ENCODE measurements at regions not wholly inside any gene's neighbourhood (a gene's known extent, or its start where the extent isn't known, plus 50 kb on each side); places are given as distances from the start of the nearest gene placed in this dataset.

DNA sequence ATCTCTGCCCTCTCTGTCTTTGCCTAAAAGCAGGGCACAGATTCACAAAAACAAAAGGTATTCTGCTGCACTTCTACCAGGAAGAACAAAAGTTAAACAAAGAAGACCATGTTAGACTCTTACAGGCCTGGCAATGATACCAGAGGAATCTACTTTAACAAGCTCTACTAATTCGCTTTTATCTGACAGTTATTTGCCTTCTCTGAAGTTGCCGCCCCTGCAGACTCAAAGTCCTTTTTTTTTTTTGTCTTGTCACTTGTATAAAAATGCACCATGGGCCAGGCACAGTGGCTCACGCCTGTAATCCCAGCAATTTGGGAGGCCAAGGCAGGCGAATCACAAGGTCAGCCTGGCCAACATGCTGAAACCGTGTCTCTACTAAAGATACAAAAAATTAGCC, 176.5 kb upstream of the UBL3 start:
- no peaks in the 10 kb centered on the region for H3K4me1 Mint-ChIP-seq
- no peak for ATAC-seq
- H3K36me3 Mint-ChIP-seq (ENCODE audit: low read depth) = no peaks in the 10 kb centered on the region
- Histone ChIP-seq H3K27me3 (ENCODE audit: insufficient read depth) (no peaks in the 10 kb centered on the region), H3K36me3 (ENCODE audit: insufficient read depth) (no peaks in the 10 kb centered on the region), H3F3A (replicated peaks; ENCODE audit: low read depth) (no peaks in the 10 kb centered on the region), H3K27ac (ENCODE audit: low read depth) (no peak overlapping the region), H3K79me2 (replicated peaks; ENCODE audit: insufficient read depth) (no peaks in the 10 kb centered on the region), H2AFZ (no peak overlapping the region), H3K4me1 (ENCODE audit: insufficient read depth) (no peaks in the 10 kb centered on the region), H4K20me1 (replicated peaks; ENCODE audit: insufficient read depth) (no peaks in the 10 kb centered on the region), H3K4me3 (no peak overlapping the region), H3K9me2 (ENCODE audit: insufficient read depth) (no peaks in the 10 kb centered on the region), H3K4me2 (no peak overlapping the region)
- H3K9me3 Mint-ChIP-seq = no peaks in the 10 kb centered on the region
- TF ChIP-seq EZH2phosphoT487 (IDR thresholded peaks at IDR 0.05; ENCODE audit: unreplicated experiment) (no peak), JUNB (IDR thresholded peaks at IDR 0.05; ENCODE audit: unreplicated experiment) (no peak), NANOG (IDR thresholded peaks at IDR 0.05; ENCODE audit: borderline replicate concordance) (no peak), CREB1 (CRISPR knock-in tag; IDR thresholded peaks at IDR 0.05; ENCODE audit: low read depth) (no peak), POLR2AphosphoS5 (IDR thresholded peaks at IDR 0.05; ENCODE audit: low read depth) (no peak)
- TF ChIP-seq, protein P1, sequence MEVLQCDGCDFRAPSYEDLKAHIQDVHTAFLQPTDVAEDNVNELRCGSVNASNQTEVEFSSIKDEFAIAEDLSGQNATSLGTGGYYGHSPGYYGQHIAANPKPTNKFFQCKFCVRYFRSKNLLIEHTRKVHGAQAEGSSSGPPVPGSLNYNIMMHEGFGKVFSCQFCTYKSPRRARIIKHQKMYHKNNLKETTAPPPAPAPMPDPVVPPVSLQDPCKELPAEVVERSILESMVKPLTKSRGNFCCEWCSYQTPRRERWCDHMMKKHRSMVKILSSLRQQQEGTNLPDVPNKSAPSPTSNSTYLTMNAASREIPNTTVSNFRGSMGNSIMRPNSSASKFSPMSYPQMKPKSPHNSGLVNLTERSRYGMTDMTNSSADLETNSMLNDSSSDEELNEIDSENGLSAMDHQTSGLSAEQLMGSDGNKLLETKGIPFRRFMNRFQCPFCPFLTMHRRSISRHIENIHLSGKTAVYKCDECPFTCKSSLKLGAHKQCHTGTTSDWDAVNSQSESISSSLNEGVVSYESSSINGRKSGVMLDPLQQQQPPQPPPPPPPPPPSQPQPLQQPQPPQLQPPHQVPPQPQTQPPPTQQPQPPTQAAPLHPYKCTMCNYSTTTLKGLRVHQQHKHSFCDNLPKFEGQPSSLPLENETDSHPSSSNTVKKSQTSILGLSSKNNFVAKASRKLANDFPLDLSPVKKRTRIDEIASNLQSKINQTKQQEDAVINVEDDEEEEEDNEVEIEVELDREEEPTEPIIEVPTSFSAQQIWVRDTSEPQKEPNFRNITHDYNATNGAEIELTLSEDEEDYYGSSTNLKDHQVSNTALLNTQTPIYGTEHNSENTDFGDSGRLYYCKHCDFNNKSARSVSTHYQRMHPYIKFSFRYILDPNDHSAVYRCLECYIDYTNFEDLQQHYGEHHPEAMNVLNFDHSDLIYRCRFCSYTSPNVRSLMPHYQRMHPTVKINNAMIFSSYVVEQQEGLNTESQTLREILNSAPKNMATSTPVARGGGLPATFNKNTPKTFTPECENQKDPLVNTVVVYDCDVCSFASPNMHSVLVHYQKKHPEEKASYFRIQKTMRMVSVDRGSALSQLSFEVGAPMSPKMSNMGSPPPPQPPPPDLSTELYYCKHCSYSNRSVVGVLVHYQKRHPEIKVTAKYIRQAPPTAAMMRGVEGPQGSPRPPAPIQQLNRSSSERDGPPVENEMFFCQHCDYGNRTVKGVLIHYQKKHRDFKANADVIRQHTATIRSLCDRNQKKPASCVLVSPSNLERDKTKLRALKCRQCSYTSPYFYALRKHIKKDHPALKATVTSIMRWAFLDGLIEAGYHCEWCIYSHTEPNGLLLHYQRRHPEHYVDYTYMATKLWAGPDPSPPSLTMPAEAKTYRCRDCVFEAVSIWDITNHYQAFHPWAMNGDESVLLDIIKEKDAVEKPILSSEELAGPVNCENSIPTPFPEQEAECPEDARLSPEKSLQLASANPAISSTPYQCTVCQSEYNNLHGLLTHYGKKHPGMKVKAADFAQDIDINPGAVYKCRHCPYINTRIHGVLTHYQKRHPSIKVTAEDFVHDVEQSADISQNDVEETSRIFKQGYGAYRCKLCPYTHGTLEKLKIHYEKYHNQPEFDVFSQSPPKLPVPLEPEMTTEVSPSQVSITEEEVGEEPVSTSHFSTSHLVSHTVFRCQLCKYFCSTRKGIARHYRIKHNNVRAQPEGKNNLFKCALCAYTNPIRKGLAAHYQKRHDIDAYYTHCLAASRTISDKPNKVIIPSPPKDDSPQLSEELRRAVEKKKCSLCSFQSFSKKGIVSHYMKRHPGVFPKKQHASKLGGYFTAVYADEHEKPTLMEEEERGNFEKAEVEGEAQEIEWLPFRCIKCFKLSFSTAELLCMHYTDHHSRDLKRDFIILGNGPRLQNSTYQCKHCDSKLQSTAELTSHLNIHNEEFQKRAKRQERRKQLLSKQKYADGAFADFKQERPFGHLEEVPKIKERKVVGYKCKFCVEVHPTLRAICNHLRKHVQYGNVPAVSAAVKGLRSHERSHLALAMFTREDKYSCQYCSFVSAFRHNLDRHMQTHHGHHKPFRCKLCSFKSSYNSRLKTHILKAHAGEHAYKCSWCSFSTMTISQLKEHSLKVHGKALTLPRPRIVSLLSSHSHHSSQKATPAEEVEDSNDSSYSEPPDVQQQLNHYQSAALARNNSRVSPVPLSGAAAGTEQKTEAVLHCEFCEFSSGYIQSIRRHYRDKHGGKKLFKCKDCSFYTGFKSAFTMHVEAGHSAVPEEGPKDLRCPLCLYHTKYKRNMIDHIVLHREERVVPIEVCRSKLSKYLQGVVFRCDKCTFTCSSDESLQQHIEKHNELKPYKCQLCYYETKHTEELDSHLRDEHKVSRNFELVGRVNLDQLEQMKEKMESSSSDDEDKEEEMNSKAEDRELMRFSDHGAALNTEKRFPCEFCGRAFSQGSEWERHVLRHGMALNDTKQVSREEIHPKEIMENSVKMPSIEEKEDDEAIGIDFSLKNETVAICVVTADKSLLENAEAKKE (CRISPR knock-in tag; IDR thresholded peaks at IDR 0.05) = no peak
- no peak for DNase-seq (ENCODE audit: low spot score)
- H3K27me3 Mint-ChIP-seq (ENCODE audit: insufficient read depth, low read depth, poor library complexity) = no peaks in the 10 kb centered on the region
- no peak overlapping the region for H3K27ac Mint-ChIP-seq
- H3K4me3 Mint-ChIP-seq = no peak overlapping the region

DNA sequence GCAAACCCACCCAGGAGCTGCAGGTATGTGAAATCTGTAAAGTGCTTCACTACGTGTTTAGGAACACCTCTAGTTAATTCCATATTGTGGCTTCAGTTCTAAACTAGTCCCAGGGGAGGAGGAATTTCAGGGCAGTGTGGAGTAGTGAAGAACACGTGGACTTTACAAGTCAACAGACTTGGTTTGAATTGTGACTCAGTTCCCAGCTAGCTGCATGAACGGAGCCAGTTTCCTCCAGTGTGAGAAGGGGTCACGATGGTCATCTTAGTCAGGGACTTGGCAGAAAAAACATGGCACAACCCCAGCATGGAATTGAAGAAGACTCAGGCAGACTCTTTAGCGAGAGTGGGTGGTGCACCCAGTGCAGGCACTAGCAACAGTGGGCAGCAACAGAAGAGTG, 175.7 kb upstream of the UBL3 start:
- Histone ChIP-seq H3K36me3 (ENCODE audit: insufficient read depth) (no peaks in the 10 kb centered on the region), H3K4me2 (no peak overlapping the region), H3K4me1 (ENCODE audit: insufficient read depth) (no peaks in the 10 kb centered on the region), H3K9me2 (ENCODE audit: insufficient read depth) (no peaks in the 10 kb centered on the region), H2AFZ (no peak overlapping the region), H3K27ac (ENCODE audit: low read depth) (no peak overlapping the region), H3K4me3 (no peak overlapping the region), H4K20me1 (replicated peaks; ENCODE audit: insufficient read depth) (no peaks in the 10 kb centered on the region), H3K79me2 (replicated peaks; ENCODE audit: insufficient read depth) (no peaks in the 10 kb centered on the region), H3F3A (replicated peaks; ENCODE audit: low read depth) (no peaks in the 10 kb centered on the region), H3K27me3 (ENCODE audit: insufficient read depth) (no peaks in the 10 kb centered on the region)
- H3K27ac Mint-ChIP-seq = no peak overlapping the region
- ATAC-seq (no peak), DNase-seq (ENCODE audit: low spot score) (no peak)
- no peaks in the 10 kb centered on the region for H3K9me3 Mint-ChIP-seq
- H3K4me3 Mint-ChIP-seq = no peak overlapping the region
- no peaks in the 10 kb centered on the region for H3K36me3 Mint-ChIP-seq (ENCODE audit: low read depth)
- no peaks in the 10 kb centered on the region for H3K4me1 Mint-ChIP-seq
- no peaks in the 10 kb centered on the region for H3K27me3 Mint-ChIP-seq (ENCODE audit: insufficient read depth, low read depth, poor library complexity)
- TF ChIP-seq STAT1 (IDR thresholded peaks at IDR 0.05; ENCODE audit: unreplicated experiment) (no peak), POLR2AphosphoS5 (IDR thresholded peaks at IDR 0.05; ENCODE audit: low read depth) (no peak), EZH2 (IDR thresholded peaks at IDR 0.05; ENCODE audit: low read depth, unreplicated experiment) (no peak), CREB1 (CRISPR knock-in tag; IDR thresholded peaks at IDR 0.05; ENCODE audit: low read depth) (no peak), JUNB (IDR thresholded peaks at IDR 0.05; ENCODE audit: unreplicated experiment) (no peak), ZNF114 (CRISPR knock-in tag; IDR thresholded peaks at IDR 0.05) (no peak)
- TF ChIP-seq, protein P2, sequence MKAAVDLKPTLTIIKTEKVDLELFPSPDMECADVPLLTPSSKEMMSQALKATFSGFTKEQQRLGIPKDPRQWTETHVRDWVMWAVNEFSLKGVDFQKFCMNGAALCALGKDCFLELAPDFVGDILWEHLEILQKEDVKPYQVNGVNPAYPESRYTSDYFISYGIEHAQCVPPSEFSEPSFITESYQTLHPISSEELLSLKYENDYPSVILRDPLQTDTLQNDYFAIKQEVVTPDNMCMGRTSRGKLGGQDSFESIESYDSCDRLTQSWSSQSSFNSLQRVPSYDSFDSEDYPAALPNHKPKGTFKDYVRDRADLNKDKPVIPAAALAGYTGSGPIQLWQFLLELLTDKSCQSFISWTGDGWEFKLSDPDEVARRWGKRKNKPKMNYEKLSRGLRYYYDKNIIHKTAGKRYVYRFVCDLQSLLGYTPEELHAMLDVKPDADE (IDR thresholded peaks at IDR 0.05) = no peak
- TF ChIP-seq, protein P3, sequence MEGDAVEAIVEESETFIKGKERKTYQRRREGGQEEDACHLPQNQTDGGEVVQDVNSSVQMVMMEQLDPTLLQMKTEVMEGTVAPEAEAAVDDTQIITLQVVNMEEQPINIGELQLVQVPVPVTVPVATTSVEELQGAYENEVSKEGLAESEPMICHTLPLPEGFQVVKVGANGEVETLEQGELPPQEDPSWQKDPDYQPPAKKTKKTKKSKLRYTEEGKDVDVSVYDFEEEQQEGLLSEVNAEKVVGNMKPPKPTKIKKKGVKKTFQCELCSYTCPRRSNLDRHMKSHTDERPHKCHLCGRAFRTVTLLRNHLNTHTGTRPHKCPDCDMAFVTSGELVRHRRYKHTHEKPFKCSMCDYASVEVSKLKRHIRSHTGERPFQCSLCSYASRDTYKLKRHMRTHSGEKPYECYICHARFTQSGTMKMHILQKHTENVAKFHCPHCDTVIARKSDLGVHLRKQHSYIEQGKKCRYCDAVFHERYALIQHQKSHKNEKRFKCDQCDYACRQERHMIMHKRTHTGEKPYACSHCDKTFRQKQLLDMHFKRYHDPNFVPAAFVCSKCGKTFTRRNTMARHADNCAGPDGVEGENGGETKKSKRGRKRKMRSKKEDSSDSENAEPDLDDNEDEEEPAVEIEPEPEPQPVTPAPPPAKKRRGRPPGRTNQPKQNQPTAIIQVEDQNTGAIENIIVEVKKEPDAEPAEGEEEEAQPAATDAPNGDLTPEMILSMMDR (conservative IDR thresholded peaks at IDR 0.05; ENCODE audit: low read depth in 2 of 2) = no peak

All from GM23338 (cell line).